ENCODE measurements at regions not wholly inside any gene's neighbourhood (a gene's known extent, or its start where the extent isn't known, plus 50 kb on each side); places are given as distances from the start of the nearest gene placed in this dataset.

- no peak for TF ChIP-seq CTCF (IDR thresholded peaks at IDR 0.05; ENCODE audit: unreplicated experiment)
- Mint-ChIP-seq H3K4me1 (ENCODE audit: low read depth) (no peaks in the 10 kb centered on the region), H3K9me3 (ENCODE audit: low read depth) (peaks cover 9% of the 10 kb centered on the region), H3K4me3 (ENCODE audit: low read depth) (no peak overlapping the region), H3K36me3 (ENCODE audit: insufficient read depth) (no peaks in the 10 kb centered on the region), H3K27ac (no peak overlapping the region), H3K27me3 (no peaks in the 10 kb centered on the region)
- DNase-seq (ENCODE audit: low spot score, unreplicated experiment) = no peak
Measured at GRCh38 chr5:18024542-18024941, 390.3 kb downstream of the TAF11L14 start.

- no peaks in the 10 kb centered on the region for H3K4me1 Mint-ChIP-seq (ENCODE audit: low read depth)
Measured at GRCh38 chr5:18027241-18027867, 393.1 kb downstream of the TAF11L14 start.

GRCh38 chr5:18028036-18028435 lies 393.8 kb downstream of the TAF11L14 start:
- H3K27me3 Mint-ChIP-seq = no peaks in the 10 kb centered on the region
- no peaks in the 10 kb centered on the region for H3K36me3 Mint-ChIP-seq (ENCODE audit: insufficient read depth)
- DNase-seq (ENCODE audit: low spot score, unreplicated experiment) = no peak
- TF ChIP-seq CTCF (IDR thresholded peaks at IDR 0.05; ENCODE audit: unreplicated experiment) = no peak
- no peak overlapping the region for H3K4me3 Mint-ChIP-seq (ENCODE audit: low read depth)
- peaks cover 9% of the 10 kb centered on the region for H3K9me3 Mint-ChIP-seq (ENCODE audit: low read depth)
- H3K27ac Mint-ChIP-seq = no peak overlapping the region
- no peaks in the 10 kb centered on the region for H3K4me1 Mint-ChIP-seq (ENCODE audit: low read depth)

More at GRCh38 chr5:18027241-18027867, 393.1 kb downstream of the TAF11L14 start:
- TF ChIP-seq CTCF (IDR thresholded peaks at IDR 0.05; ENCODE audit: unreplicated experiment) = no peak
- Mint-ChIP-seq H3K36me3 (ENCODE audit: insufficient read depth) (no peaks in the 10 kb centered on the region), H3K4me3 (ENCODE audit: low read depth) (no peak overlapping the region), H3K27ac (no peak overlapping the region), H3K9me3 (ENCODE audit: low read depth) (peaks cover 9% of the 10 kb centered on the region), H3K27me3 (no peaks in the 10 kb centered on the region)
- DNase-seq (ENCODE audit: low spot score, unreplicated experiment) = no peak

GRCh38 chr5:18032744-18033143 lies 398.5 kb downstream of the TAF11L14 start:
- Mint-ChIP-seq H3K27me3 (no peaks in the 10 kb centered on the region), H3K36me3 (ENCODE audit: insufficient read depth) (no peaks in the 10 kb centered on the region), H3K9me3 (ENCODE audit: low read depth) (peaks cover 3% of the 10 kb centered on the region), H3K4me3 (ENCODE audit: low read depth) (no peak overlapping the region), H3K27ac (no peak overlapping the region), H3K4me1 (ENCODE audit: low read depth) (no peaks in the 10 kb centered on the region)
- no peak for TF ChIP-seq CTCF (IDR thresholded peaks at IDR 0.05; ENCODE audit: unreplicated experiment)
- DNase-seq (ENCODE audit: low spot score, unreplicated experiment) = no peak

GRCh38 chr5:18036531-18036930 lies 402.3 kb downstream of the TAF11L14 start:
- no peak for DNase-seq (ENCODE audit: low spot score, unreplicated experiment)
- no peaks in the 10 kb centered on the region for H3K36me3 Mint-ChIP-seq (ENCODE audit: insufficient read depth)
- no peak overlapping the region for H3K27ac Mint-ChIP-seq
- TF ChIP-seq CTCF (IDR thresholded peaks at IDR 0.05; ENCODE audit: unreplicated experiment) = no peak
- H3K4me1 Mint-ChIP-seq (ENCODE audit: low read depth) = no peaks in the 10 kb centered on the region
- H3K27me3 Mint-ChIP-seq = no peaks in the 10 kb centered on the region
- H3K4me3 Mint-ChIP-seq (ENCODE audit: low read depth) = no peak overlapping the region
- H3K9me3 Mint-ChIP-seq (ENCODE audit: low read depth) = peaks cover 3% of the 10 kb centered on the region

All from progenitor cell of endocrine pancreas (in vitro differentiated cells).